ENCODE measurements at regions not wholly inside any gene's neighbourhood (a gene's known extent, or its start where the extent isn't known, plus 50 kb on each side); places are given as distances from the start of the nearest gene placed in this dataset.
"Not testable (repeated sequence)": the region's sequence is repeated elsewhere in the genome, so short reads cannot be mapped to it uniquely, and the experiment has no call there.

DNA sequence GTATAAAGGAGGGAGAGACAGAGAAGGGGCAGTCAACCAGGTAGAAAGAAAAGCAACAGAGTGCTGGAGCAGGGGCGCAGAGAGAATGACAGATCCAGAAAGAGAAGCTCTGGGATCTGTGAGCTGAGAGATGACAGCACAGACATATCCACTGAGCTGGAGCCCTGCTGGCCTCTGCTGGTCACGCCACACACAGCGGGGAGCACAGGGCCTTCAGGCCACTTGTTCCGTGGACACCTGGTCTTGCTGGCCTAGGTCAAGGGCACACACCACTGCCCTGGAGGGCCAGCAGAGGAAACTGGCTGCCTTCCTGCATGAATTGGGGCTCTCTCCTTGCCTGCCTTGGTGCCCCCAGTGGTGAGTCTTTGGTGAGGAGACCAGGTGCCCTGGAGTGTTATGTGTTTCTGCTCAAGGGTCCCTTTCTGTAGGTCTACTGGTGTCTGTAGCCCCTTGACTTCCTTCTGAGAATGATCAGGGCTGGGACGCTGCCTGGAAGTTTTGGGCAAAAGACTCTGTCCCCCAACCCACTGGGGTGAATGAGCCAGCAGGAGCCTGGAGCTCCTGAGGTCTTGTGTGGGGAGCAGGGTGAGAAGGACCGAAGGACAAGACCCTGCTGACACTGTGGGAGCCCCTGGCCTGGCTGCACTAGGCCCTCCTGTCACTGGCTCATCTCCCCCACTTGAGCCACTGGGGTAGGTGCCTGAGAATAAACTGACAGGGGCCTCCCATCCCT is 59.2 kb upstream of the ADAMTS2 start:
- Histone ChIP-seq H3K27me3 (ENCODE audit: control insufficient read depth in 4 of 4, insufficient read depth in 4 of 4, low read length in 3 of 4) (no peaks in the 10 kb centered on the region), H3K9me3 (ENCODE audit: control insufficient read depth in 4 of 4, low read length in 3 of 4) (peaks cover 0 to 18% (median 7%) of the 10 kb centered on the region in 4 donors), H3K4me1 (ENCODE audit: control insufficient read depth in 4 of 4, insufficient read depth in 4 of 4, low read length in 3 of 4) (no peaks in the 10 kb centered on the region), H3K4me3 (ENCODE audit: low read depth in 1 of 3, low read length in 3 of 3) (no peak overlapping the region), H3K36me3 (ENCODE audit: control insufficient read depth in 4 of 4, insufficient read depth in 3 of 4, low read depth in 1 of 4, low read length in 3 of 4) (no peaks in the 10 kb centered on the region), H3K9ac (ENCODE audit: low read depth in 1 of 2, low read length in 2 of 2) (no peak overlapping the region), H3K27ac (ENCODE audit: low read depth in 1 of 2, low read length in 2 of 2) (no peak overlapping the region)
- TF ChIP-seq RAD21 (IDR thresholded peaks at IDR 0.05) (peak; percentile 35 to 49), JUND (IDR thresholded peaks at IDR 0.05) (no peak)
- TF ChIP-seq, protein P1, sequence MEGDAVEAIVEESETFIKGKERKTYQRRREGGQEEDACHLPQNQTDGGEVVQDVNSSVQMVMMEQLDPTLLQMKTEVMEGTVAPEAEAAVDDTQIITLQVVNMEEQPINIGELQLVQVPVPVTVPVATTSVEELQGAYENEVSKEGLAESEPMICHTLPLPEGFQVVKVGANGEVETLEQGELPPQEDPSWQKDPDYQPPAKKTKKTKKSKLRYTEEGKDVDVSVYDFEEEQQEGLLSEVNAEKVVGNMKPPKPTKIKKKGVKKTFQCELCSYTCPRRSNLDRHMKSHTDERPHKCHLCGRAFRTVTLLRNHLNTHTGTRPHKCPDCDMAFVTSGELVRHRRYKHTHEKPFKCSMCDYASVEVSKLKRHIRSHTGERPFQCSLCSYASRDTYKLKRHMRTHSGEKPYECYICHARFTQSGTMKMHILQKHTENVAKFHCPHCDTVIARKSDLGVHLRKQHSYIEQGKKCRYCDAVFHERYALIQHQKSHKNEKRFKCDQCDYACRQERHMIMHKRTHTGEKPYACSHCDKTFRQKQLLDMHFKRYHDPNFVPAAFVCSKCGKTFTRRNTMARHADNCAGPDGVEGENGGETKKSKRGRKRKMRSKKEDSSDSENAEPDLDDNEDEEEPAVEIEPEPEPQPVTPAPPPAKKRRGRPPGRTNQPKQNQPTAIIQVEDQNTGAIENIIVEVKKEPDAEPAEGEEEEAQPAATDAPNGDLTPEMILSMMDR (IDR thresholded peaks at IDR 0.05; ENCODE audit: low read depth, low read length, missing input control): peak; percentile 6
- DNase-seq (ENCODE audit: low spot score): peak; percentile 32
- 80% methylated on average over 6 of the region's 6 CpGs for WGBS

GRCh38 chr5:179403426-179404147 is 58.3 kb upstream of the ADAMTS2 start:
- 71% methylated on average over 6 of the region's 6 CpGs for WGBS
- no peaks in the 10 kb centered on the region for H3K27me3 ChIP-seq (ENCODE audit: control insufficient read depth in 4 of 4, insufficient read depth in 4 of 4, low read length in 3 of 4)
- TF ChIP-seq NR2F2 (IDR thresholded peaks at IDR 0.05): no peak
- TF ChIP-seq, protein P1 (IDR thresholded peaks at IDR 0.05; ENCODE audit: low read depth, low read length, missing input control): no peak
- no peak for TF ChIP-seq HNF4A (conservative IDR thresholded peaks at IDR 0.05)
- no peak for TF ChIP-seq EGR1 (IDR thresholded peaks at IDR 0.05; ENCODE audit: low read depth in 2 of 2)
- TF ChIP-seq YY1 (IDR thresholded peaks at IDR 0.05): no peak
- TF ChIP-seq RXRA (IDR thresholded peaks at IDR 0.05): no peak
- TF ChIP-seq JUND (IDR thresholded peaks at IDR 0.05): no peak
- no peak for TF ChIP-seq FOXA1 (IDR thresholded peaks at IDR 0.05)
- H3K36me3 ChIP-seq (ENCODE audit: control insufficient read depth in 4 of 4, insufficient read depth in 3 of 4, low read depth in 1 of 4, low read length in 3 of 4): no peaks in the 10 kb centered on the region
- no peaks in the 10 kb centered on the region for H3K4me1 ChIP-seq (ENCODE audit: control insufficient read depth in 4 of 4, insufficient read depth in 4 of 4, low read length in 3 of 4)
- no peak overlapping the region for H3K4me3 ChIP-seq (ENCODE audit: low read depth in 1 of 3, low read length in 3 of 3)
- peaks cover 0 to 27% (median 10%) of the 10 kb centered on the region in 4 donors for H3K9me3 ChIP-seq (ENCODE audit: control insufficient read depth in 4 of 4, low read length in 3 of 4)
- DNase-seq (ENCODE audit: low spot score): peak; percentile 17
- no peak overlapping the region for H3K9ac ChIP-seq (ENCODE audit: low read depth in 1 of 2, low read length in 2 of 2)
- H3K27ac ChIP-seq (ENCODE audit: low read depth in 1 of 2, low read length in 2 of 2): no peak overlapping the region

DNA sequence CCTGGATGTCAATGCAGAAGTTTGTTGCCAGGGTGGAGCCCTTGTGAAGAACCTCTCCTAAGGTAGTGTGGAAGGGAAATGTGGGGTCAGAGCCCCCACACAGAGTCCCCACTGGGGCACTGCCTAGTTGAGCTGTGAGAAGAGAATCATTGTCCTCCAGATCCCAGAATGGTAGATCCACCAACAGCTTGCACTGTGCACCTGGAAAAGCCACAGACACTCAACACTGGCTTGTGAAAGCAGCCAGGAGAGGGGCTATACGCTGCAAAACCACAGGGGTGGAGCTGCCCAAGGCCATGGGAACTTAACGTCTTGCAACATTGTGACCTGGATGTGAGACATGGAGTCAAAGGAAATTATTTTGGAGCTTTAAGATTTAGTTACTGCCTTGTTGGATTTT is 55.2 kb upstream of the ADAMTS2 start:
- H3K9ac ChIP-seq (ENCODE audit: low read depth in 1 of 2, low read length in 2 of 2); H3K36me3 ChIP-seq (ENCODE audit: control insufficient read depth in 4 of 4, insufficient read depth in 3 of 4, low read depth in 1 of 4, low read length in 3 of 4); DNase-seq (ENCODE audit: low spot score); H3K27me3 ChIP-seq (ENCODE audit: control insufficient read depth in 4 of 4, insufficient read depth in 4 of 4, low read length in 3 of 4); H3K27ac ChIP-seq (ENCODE audit: low read depth in 1 of 2, low read length in 2 of 2); H3K4me1 ChIP-seq (ENCODE audit: control insufficient read depth in 4 of 4, insufficient read depth in 4 of 4, low read length in 3 of 4); H3K4me3 ChIP-seq (ENCODE audit: low read depth in 1 of 3, low read length in 3 of 3): not testable (repeated sequence)
- 66% methylated on average over 2 of the region's 2 CpGs for WGBS
- H3K9me3 ChIP-seq (ENCODE audit: control insufficient read depth in 4 of 4, low read length in 3 of 4): peaks cover 0 to 27% (median 11%) of the 10 kb centered on the region in 4 donors

All from liver (tissue), 8 donors.